PC-3 (cell line): ENCODE measurements at regions not wholly inside any gene's neighbourhood (a gene's known extent, or its start where the extent isn't known, plus 50 kb on each side); places are given as distances from the start of the nearest gene placed in this dataset.

Experiments used
- CTCF ChIP-seq: fragments of 300-600 bp; sonication (generic); conservative IDR thresholded peaks from 2 replicates; pipeline ENCODE4 v1.5.1; 2017; ENCODE audit warnings: antibody characterized with exemption, low read depth, mild to moderate bottlenecking, low read length
- EZH2phosphoT487 ChIP-seq: fragments of 300-600 bp; sonication (generic); IDR thresholded peaks from 2 replicates; pipeline ENCODE4 v1.6.1; 2018; ENCODE audit warnings: mild to moderate bottlenecking, antibody characterized with exemption, low read length, borderline replicate concordance

- TF ChIP-seq CTCF (no peak), EZH2phosphoT487 (no peak)
These were observed 157.9 kb downstream of the RFX6 start for GRCh38 chr6:117034971-117035370.
